ENCODE measurements at regions not wholly inside any gene's neighbourhood (a gene's known extent, or its start where the extent isn't known, plus 50 kb on each side); places are given as distances from the start of the nearest gene placed in this dataset.

DNA sequence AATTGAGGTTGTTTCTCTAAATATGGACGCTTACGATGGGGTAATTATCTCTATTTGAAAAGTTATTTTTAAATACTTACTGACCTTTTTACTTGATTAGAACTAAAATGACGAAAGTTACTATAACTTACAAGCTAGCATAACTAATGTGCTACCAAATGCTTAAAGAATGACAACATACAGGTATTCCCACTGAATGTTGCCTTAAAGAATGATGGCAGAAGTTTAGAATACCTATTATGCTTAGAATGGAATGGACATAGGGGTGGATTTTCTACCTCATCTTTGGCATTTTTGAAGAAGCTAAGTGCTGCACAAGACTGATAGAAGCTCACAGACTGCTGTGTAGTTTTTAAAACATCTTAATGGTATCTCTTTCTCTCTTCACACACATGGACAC, 284.8 kb downstream of the THBS2 start:
- no peak overlapping the region for H3K4me3 ChIP-seq
- H4K20me1 ChIP-seq: no peaks in the 10 kb centered on the region
- no peak for TF ChIP-seq Cebpa-rat (IDR thresholded peaks at IDR 0.05)
- peaks cover 6 to 19% (median 16%) of the 10 kb centered on the region in 10 experiments; a peak in 18 of 20 replicates for H3K4me1 ChIP-seq
- H3K4me2 ChIP-seq: peak overlapping the region in 4 of 11 experiments; percentile 8 to 37 (median 19); a peak in 3 of 22 replicates
- no peaks in the 10 kb centered on the region for H3K27me3 ChIP-seq
- H3K9me3 ChIP-seq (replicated peaks in 1 of 11): peaks cover 0 to 26% (median 9%) of the 10 kb centered on the region in 11 experiments; a peak in 9 of 22 replicates
- no peak overlapping the region for H3K9ac ChIP-seq
- H3K36me3 ChIP-seq: no peaks in the 10 kb centered on the region
- H3K27ac ChIP-seq: no peak overlapping the region

DNA sequence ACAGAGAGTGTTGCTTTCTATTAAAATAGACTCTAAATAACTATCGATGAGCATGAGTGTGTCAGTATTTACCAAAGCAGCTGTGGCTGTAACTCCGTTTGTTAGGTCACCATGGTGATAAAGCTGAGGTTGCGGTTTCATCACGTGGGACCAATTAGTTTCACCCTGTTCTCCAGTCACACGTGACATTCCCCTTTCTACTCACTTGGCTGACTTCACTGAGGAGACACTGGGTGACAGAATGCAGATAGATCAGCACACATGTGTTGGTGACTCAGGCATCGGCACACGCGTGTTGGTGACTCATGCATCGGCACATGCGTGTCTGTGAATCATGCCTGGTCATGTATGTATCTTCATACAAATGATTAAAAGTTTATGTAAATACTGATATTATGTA, 285.4 kb downstream of the THBS2 start:
- Histone ChIP-seq H3K9me3 (replicated peaks in 1 of 11) (peaks cover 0 to 26% (median 9%) of the 10 kb centered on the region in 11 experiments; a peak in 9 of 22 replicates), H3K4me3 (no peak overlapping the region), H4K20me1 (no peaks in the 10 kb centered on the region), H3K4me2 (peak overlapping the region in 7 of 11 experiments; percentile 8 to 37 (median 17); a peak in 8 of 22 replicates), H3K9ac (no peak overlapping the region), H3K36me3 (no peaks in the 10 kb centered on the region), H3K27me3 (no peaks in the 10 kb centered on the region), H3K4me1 (peaks cover 6 to 19% (median 16%) of the 10 kb centered on the region in 10 experiments; a peak in 18 of 20 replicates), H3K27ac (peak overlapping the region in 3 of 11 experiments; percentile 25 to 57 (median 43); a peak in 3 of 22 replicates)
- no peak for TF ChIP-seq Cebpa-rat (IDR thresholded peaks at IDR 0.05)

DNA sequence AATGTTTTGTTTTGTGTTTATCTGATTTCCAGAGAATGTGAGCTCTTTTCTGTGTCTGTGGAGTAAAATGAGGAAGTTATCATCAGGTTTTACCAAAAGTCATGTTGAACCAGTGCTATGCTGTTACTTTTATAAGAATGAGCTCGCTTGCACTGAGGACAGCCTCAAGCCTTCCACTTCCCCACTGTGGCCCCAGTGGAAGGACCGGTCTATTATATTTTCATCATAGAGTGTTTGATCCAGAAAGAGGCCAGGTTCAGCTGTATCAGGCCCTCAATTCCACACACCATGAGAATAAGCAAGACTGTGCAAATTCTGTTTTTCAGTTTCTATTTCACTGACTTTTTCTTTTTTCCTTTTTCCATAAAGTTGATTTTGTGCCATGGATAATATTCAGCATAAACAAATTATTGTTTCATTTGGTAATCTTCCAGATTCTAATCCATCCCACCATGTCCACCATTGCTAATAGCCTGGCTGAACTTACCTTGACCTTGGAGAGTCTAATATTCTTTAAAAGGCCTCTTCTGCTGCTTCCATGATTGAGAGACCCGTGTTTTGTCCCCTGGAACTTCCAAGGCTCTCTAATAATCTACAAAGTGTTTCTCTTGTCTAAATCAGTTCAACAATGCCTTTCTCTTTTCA, 286.2 kb downstream of the THBS2 start:
- H3K27ac ChIP-seq: peak overlapping the region in 4 of 11 experiments; percentile 25 to 57 (median 42); a peak in 6 of 22 replicates
- no peaks in the 10 kb centered on the region for H3K36me3 ChIP-seq
- H3K27me3 ChIP-seq: no peaks in the 10 kb centered on the region

DNA sequence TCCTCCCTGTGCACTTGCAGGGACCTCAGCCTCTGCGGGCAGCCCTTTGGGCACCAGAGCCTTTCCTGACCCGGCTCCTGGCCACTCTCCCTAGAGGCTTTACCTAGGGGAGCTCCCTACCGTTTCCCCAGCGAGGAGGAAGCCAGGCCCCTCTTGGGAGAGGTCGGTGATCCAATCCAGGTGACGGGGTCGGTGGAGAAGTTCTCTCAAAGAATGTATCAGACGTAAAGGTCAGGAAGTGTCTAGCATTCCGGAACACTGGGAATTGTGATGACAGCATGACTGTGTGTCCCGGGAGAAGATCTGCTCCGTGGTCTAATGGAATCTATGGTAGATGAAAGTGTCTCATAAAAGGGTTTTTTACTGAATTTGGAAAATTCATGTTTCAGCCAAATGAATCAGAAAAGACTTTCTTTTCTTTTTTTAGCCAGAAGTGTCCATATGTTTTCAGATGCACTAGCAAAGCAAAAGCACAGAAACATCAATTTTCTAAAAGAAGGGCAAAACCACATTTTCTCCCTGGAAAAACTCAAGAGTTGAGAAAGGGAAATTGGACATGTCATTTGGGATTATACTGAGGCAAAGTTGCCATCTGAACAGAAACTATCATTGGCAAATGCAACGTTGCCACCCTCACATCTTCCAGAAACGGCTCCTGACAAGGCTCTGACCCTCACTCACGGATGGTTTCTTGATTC, 289.4 kb downstream of the THBS2 start:
- Histone ChIP-seq H3K9ac (no peak overlapping the region), H3K36me3 (no peaks in the 10 kb centered on the region), H3K27ac (no peak overlapping the region), H3K4me3 (no peak overlapping the region), H3K9me3 (replicated peaks in 1 of 11) (peaks cover 0 to 26% (median 9%) of the 10 kb centered on the region in 11 experiments; a peak in 9 of 22 replicates), H3K4me2 (no peak overlapping the region), H3K27me3 (no peaks in the 10 kb centered on the region), H3K4me1 (peaks cover 10 to 29% (median 18%) of the 10 kb centered on the region in 10 experiments), H4K20me1 (no peaks in the 10 kb centered on the region)
- no peak for TF ChIP-seq Cebpa-rat (IDR thresholded peaks at IDR 0.05)

More for the DNA sequence above, 286.2 kb downstream of the THBS2 start:
- Histone ChIP-seq H3K9me3 (replicated peaks in 1 of 11) (peaks cover 0 to 26% (median 9%) of the 10 kb centered on the region in 11 experiments; a peak in 9 of 22 replicates), H3K4me2 (peak overlapping the region in 6 of 11 experiments; percentile 6 to 53 (median 30); a peak in 4 of 22 replicates), H3K9ac (no peak overlapping the region), H3K4me1 (peaks cover 6 to 19% (median 16%) of the 10 kb centered on the region in 10 experiments; a peak in 18 of 20 replicates), H4K20me1 (no peaks in the 10 kb centered on the region), H3K4me3 (no peak overlapping the region)
- TF ChIP-seq Cebpa-rat (IDR thresholded peaks at IDR 0.05): no peak

DNA sequence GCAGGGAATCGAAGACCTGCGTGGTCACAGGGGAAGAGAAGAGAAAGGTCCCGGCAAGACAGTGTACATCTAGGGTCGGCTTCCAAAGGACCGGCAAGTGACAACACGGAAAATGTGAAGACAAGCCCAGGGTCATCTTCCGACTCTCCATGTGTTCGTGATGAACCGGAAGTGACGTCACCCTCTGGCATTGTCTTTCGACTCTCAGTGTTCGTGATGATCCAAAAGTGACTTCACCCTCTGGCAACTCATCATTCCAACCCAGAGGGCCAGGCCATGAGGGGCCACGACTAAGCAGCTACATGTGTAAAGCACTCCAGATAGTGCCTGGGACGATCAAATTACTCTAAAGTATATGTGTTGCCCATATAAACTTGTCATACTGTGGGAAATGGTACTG, 290.8 kb downstream of the THBS2 start:
- Histone ChIP-seq H3K36me3 (no peaks in the 10 kb centered on the region), H3K27ac (no peak overlapping the region)
- TF ChIP-seq Cebpa-rat (IDR thresholded peaks at IDR 0.05): no peak

DNA sequence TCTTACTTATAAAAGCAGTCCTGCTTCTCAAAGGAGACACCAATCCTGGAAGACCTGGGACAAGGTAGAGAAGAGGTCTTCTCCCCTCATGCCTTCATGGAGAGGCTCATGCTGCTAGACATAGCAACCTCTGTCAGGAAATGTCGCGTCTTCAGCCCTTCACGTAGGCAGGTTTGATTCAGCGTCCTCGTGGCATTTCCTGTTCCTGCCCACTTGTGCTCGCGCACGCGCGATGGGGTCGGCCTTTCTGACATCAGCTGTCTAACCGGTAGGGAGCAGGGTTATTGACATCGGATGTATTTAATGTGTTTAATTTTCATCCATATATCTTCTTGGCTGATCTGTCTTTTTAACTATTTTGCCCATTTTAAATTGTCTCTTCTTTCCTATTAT, 292.4 kb downstream of the THBS2 start:
- H3K27ac ChIP-seq: no peak overlapping the region
- no peaks in the 10 kb centered on the region for H4K20me1 ChIP-seq
- no peak overlapping the region for H3K4me3 ChIP-seq
- no peak for TF ChIP-seq Cebpa-rat (IDR thresholded peaks at IDR 0.05)
- no peak overlapping the region for H3K9ac ChIP-seq
- H3K4me2 ChIP-seq: no peak overlapping the region
- no peaks in the 10 kb centered on the region for H3K27me3 ChIP-seq
- H3K4me1 ChIP-seq: peaks cover 0 to 12% (median 8%) of the 10 kb centered on the region in 10 experiments; a peak in 8 of 20 replicates
- H3K36me3 ChIP-seq: no peaks in the 10 kb centered on the region
- H3K9me3 ChIP-seq (replicated peaks in 1 of 11): peaks cover 0 to 20% (median 4%) of the 10 kb centered on the region in 11 experiments; a peak in 8 of 22 replicates

More for the DNA sequence above, 290.8 kb downstream of the THBS2 start:
- Histone ChIP-seq H3K4me3 (no peak overlapping the region), H3K4me1 (peaks cover 0 to 20% (median 12%) of the 10 kb centered on the region in 10 experiments; a peak in 13 of 20 replicates), H3K4me2 (no peak overlapping the region), H3K9me3 (replicated peaks in 1 of 11) (peaks cover 0 to 26% (median 9%) of the 10 kb centered on the region in 11 experiments; a peak in 9 of 22 replicates), H3K27me3 (no peaks in the 10 kb centered on the region), H3K9ac (no peak overlapping the region), H4K20me1 (no peaks in the 10 kb centered on the region)

DNA sequence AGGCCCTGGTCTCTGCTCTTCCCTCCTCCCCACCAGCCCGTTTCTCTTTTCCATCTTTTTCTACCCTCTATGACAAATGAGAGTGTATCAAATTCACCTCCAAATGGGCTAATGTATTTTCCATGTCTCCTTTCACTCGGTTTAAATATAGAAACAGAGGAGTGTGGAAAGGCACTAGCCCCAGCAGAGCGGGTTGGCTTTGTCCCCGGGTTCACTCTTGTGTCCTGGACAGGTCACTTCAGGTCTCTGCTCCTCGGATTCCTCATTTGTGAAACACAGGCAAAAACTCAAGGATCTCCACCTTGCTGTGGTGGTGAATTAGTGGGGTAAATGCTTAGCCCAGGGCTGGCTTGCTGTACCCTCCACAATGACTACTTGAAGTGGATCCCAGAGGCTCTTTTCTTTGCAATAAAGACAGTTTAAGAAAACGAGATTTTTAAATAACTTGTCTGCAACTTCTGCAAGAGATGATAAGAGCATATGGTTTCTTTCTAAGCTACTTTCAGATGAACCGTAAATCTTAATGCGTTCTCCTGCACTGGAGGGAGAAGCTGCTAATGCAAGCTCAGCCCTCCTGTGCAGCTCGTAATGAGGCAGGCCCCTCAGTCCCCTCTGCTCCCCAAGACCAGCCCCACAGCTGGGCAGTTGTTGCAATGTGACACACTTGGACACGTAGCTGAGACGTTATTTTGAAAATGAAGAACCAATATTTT, 292.9 kb downstream of the THBS2 start:
- H3K9ac ChIP-seq: no peak overlapping the region
- H3K4me1 ChIP-seq: peaks cover 0 to 12% (median 8%) of the 10 kb centered on the region in 10 experiments; a peak in 8 of 20 replicates
- H3K9me3 ChIP-seq (replicated peaks in 1 of 11): peaks cover 0 to 14% (median 3%) of the 10 kb centered on the region in 11 experiments; a peak in 5 of 22 replicates
- H3K4me3 ChIP-seq: no peak overlapping the region
- H3K27me3 ChIP-seq: no peaks in the 10 kb centered on the region
- no peak overlapping the region for H3K27ac ChIP-seq
- TF ChIP-seq Cebpa-rat (IDR thresholded peaks at IDR 0.05): no peak
- 0 out of 22 replicates have a peak overlapping the region, but pooled peaks of 1 of the 11 experiments have one; percentile 6 for H3K4me2 ChIP-seq
- H3K36me3 ChIP-seq: no peaks in the 10 kb centered on the region
- no peaks in the 10 kb centered on the region for H4K20me1 ChIP-seq

DNA sequence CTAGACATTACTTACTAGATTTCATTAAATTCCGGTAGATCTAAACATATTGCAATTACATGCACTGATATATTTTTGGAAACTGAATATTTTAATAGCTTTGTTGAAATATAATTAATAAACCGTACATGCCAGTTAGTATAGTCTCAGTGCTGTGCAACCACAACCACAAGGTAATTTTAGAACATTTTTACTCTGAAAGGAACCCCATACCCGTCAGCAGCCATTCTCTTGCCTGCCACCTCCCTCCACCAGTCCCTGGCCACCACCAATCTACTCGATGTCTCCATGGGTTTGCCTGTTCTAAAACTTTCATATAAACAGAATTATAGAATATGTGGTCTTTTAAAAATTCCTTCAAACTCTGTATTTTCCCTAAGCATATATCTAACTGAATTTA, 293.9 kb downstream of the THBS2 start:
- no peaks in the 10 kb centered on the region for H4K20me1 ChIP-seq

More for the DNA sequence above, 293.9 kb downstream of the THBS2 start:
- Histone ChIP-seq H3K4me3 (no peak overlapping the region), H3K27ac (no peak overlapping the region), H3K9me3 (replicated peaks in 1 of 11) (peaks cover 0 to 4% (median 0%) of the 10 kb centered on the region in 11 experiments; a peak in 4 of 22 replicates), H3K4me2 (peak overlapping the region in 4 of 11 experiments; percentile 8 to 39 (median 28); a peak in 6 of 22 replicates), H3K9ac (no peak overlapping the region), H3K27me3 (no peaks in the 10 kb centered on the region), H3K36me3 (no peaks in the 10 kb centered on the region), H3K4me1 (peaks cover 0 to 12% (median 8%) of the 10 kb centered on the region in 10 experiments; a peak in 8 of 20 replicates)
- TF ChIP-seq Cebpa-rat (IDR thresholded peaks at IDR 0.05): no peak

All from BLaER1 treated with 17β-estradiol and CSF1 and Interleukin-3, amounts not matched to agents 10 nM and 100 nM (cell line).